Fibroblast of mammary gland (primary cell): ENCODE measurements at regions not wholly inside any gene's neighbourhood (a gene's known extent, or its start where the extent isn't known, plus 50 kb on each side); places are given as distances from the start of the nearest gene placed in this dataset.

ENCODE experiments used
- DNase-seq: peaks from one replicate; pipeline ENCODE4 v3.0.0-alpha.2; 2010; ENCODE audit warnings: low read depth
- H3K4me3 ChIP-seq: 2 replicates; pipeline ENCODE4 v1.5.1; 2011; ENCODE audit warnings: low read depth, mild to moderate bottlenecking, low read length, moderate library complexity; ENCODE audit not compliant: control insufficient read depth
- CTCF ChIP-seq: conservative IDR thresholded peaks from 2 replicates; pipeline ENCODE4 v1.5.1; 2011; ENCODE audit warnings: low read depth, low read length, inconsistent platforms; ENCODE audit not compliant: control insufficient read depth, insufficient read depth

GRCh38 chr17:79669861-79670260 lies 59.0 kb upstream of the RBFOX3 start:
- no peak for DNase-seq
- no peak for TF ChIP-seq CTCF
- H3K4me3 ChIP-seq = no peak overlapping the region

- no peak for TF ChIP-seq CTCF
- no peak overlapping the region for H3K4me3 ChIP-seq
- DNase-seq = no peak
Observed at GRCh38 chr17:79668344-79669250, 57.7 kb upstream of the RBFOX3 start.

GRCh38 chr17:79667746-79668145 lies 56.9 kb upstream of the RBFOX3 start:
- no peak for DNase-seq
- no peak overlapping the region for H3K4me3 ChIP-seq
- no peak for TF ChIP-seq CTCF

GRCh38 chr17:79667121-79667715 lies 56.4 kb upstream of the RBFOX3 start:
- TF ChIP-seq CTCF = no peak

GRCh38 chr17:79666111-79666510 lies 55.3 kb upstream of the RBFOX3 start:
- DNase-seq = no peak
- no peak for TF ChIP-seq CTCF
- H3K4me3 ChIP-seq = no peak overlapping the region

More at GRCh38 chr17:79667121-79667715, 56.4 kb upstream of the RBFOX3 start:
- no peak for DNase-seq
- no peak overlapping the region for H3K4me3 ChIP-seq

- H3K4me3 ChIP-seq = no peak overlapping the region
- no peak for TF ChIP-seq CTCF
- DNase-seq = peak; percentile 28
Observed at GRCh38 chr17:79664930-79665737, 54.3 kb upstream of the RBFOX3 start.
